Large intestine (tissue), 3 donors: ENCODE measurements at regions not wholly inside any gene's neighbourhood (a gene's known extent, or its start where the extent isn't known, plus 50 kb on each side); places are given as distances from the start of the nearest gene placed in this dataset.

Experiments used
- DNase-seq, 2 donors: peaks; one replicate each; pipeline versions ENCODE4 v3.0.0 to v3.0.0-alpha.2; 2013
- H3K27ac ChIP-seq: one replicate; pipeline ENCODE4 v1.5.1; 2013; ENCODE audit warnings: low read length
- H3K27me3 ChIP-seq: 2 replicates; pipeline ENCODE4 v1.6.1; 2013; ENCODE audit warnings: low read length; ENCODE audit not compliant: control insufficient read depth, insufficient read depth
- H3K36me3 ChIP-seq: 2 replicates; pipeline ENCODE4 v1.6.1; 2013; ENCODE audit warnings: low read length; ENCODE audit not compliant: control insufficient read depth, insufficient read depth
- H3K4me1 ChIP-seq: one replicate; pipeline ENCODE4 v1.6.1; 2013; ENCODE audit warnings: low read length; ENCODE audit not compliant: control insufficient read depth, insufficient read depth
- H3K4me3 ChIP-seq: one replicate; pipeline ENCODE4 v1.5.1; 2013; ENCODE audit warnings: low read length
- H3K9me3 ChIP-seq: one replicate; pipeline ENCODE4 v1.6.1; 2013; ENCODE audit warnings: mild to moderate bottlenecking, low read depth, low read length, moderate library complexity; ENCODE audit not compliant: control insufficient read depth
- WGBS: methylation state at CpG from one replicate; pipeline ENCODE4 v1.1.5; 2013; ENCODE audit warnings: low lambda C conversion rate; ENCODE audit not compliant: insufficient coverage; 5-methylcytosine and 5-hydroxymethylcytosine counted together

- H3K27me3 ChIP-seq = no peaks in the 10 kb centered on the region
- H3K27ac ChIP-seq = no peak overlapping the region
- no peaks in the 10 kb centered on the region for H3K36me3 ChIP-seq
- WGBS = no CpG with 5 or more reads among the region's 12 CpGs
- H3K9me3 ChIP-seq = peaks cover 5% of the 10 kb centered on the region
- no peak overlapping the region for H3K4me3 ChIP-seq
- H3K4me1 ChIP-seq = no peaks in the 10 kb centered on the region
- DNase-seq = no peak
Observed at GRCh38 chr4:35541146-35541887, 703.0 kb downstream of the ARAP2 start.

- DNase-seq = no peak
- Histone ChIP-seq H3K4me3 (no peak overlapping the region), H3K36me3 (no peaks in the 10 kb centered on the region), H3K4me1 (no peaks in the 10 kb centered on the region), H3K9me3 (peaks cover 5% of the 10 kb centered on the region), H3K27me3 (no peaks in the 10 kb centered on the region), H3K27ac (no peak overlapping the region)
- WGBS = no CpG with 5 or more reads among the region's 5 CpGs
Observed at GRCh38 chr4:35541888-35542213, 702.5 kb downstream of the ARAP2 start.

- Histone ChIP-seq H3K36me3 (no peaks in the 10 kb centered on the region), H3K4me1 (no peaks in the 10 kb centered on the region), H3K4me3 (no peak overlapping the region), H3K27ac (no peak overlapping the region), H3K9me3 (no peaks in the 10 kb centered on the region), H3K27me3 (no peaks in the 10 kb centered on the region)
- no peak for DNase-seq
- WGBS = no CpG with 5 or more reads among the region's 3 CpGs
Observed at GRCh38 chr4:35548921-35549320, 695.4 kb downstream of the ARAP2 start.

GRCh38 chr4:35556387-35556786, 687.9 kb downstream of the ARAP2 start:
- H3K4me1 ChIP-seq = no peaks in the 10 kb centered on the region

GRCh38 chr4:35559559-35560365, 684.6 kb downstream of the ARAP2 start:
- Histone ChIP-seq H3K9me3 (peaks cover 11% of the 10 kb centered on the region), H3K36me3 (no peaks in the 10 kb centered on the region), H3K27me3 (no peaks in the 10 kb centered on the region), H3K4me3 (no peak overlapping the region), H3K4me1 (no peaks in the 10 kb centered on the region), H3K27ac (no peak overlapping the region)
- WGBS = no CpG with 5 or more reads among the region's 19 CpGs
- no peak for DNase-seq

More at GRCh38 chr4:35556387-35556786, 687.9 kb downstream of the ARAP2 start:
- Histone ChIP-seq H3K4me3 (no peak overlapping the region), H3K36me3 (no peaks in the 10 kb centered on the region), H3K27ac (no peak overlapping the region), H3K27me3 (no peaks in the 10 kb centered on the region), H3K9me3 (peaks cover 11% of the 10 kb centered on the region)
- no peak for DNase-seq
- no CpG with 5 or more reads among the region's 1 CpG for WGBS

GRCh38 chr4:35562861-35563260, 681.5 kb downstream of the ARAP2 start:
- no peak for DNase-seq
- H3K4me1 ChIP-seq = no peaks in the 10 kb centered on the region
- no peak overlapping the region for H3K4me3 ChIP-seq
- H3K27ac ChIP-seq = no peak overlapping the region
- H3K27me3 ChIP-seq = no peaks in the 10 kb centered on the region
- no CpG with 5 or more reads among the region's 2 CpGs for WGBS
- H3K9me3 ChIP-seq = peaks cover 11% of the 10 kb centered on the region
- H3K36me3 ChIP-seq = no peaks in the 10 kb centered on the region

- Histone ChIP-seq H3K27me3 (no peaks in the 10 kb centered on the region), H3K9me3 (no peaks in the 10 kb centered on the region), H3K27ac (no peak overlapping the region), H3K36me3 (no peaks in the 10 kb centered on the region), H3K4me3 (no peak overlapping the region), H3K4me1 (no peaks in the 10 kb centered on the region)
- no peak for DNase-seq
- no CpG with 5 or more reads among the region's 3 CpGs for WGBS
Observed at GRCh38 chr4:35565640-35566039, 678.7 kb downstream of the ARAP2 start.

GRCh38 chr4:35591035-35591434, 653.3 kb downstream of the ARAP2 start:
- Histone ChIP-seq H3K4me1 (no peaks in the 10 kb centered on the region), H3K4me3 (no peak overlapping the region), H3K9me3 (no peaks in the 10 kb centered on the region), H3K27me3 (no peaks in the 10 kb centered on the region), H3K27ac (no peak overlapping the region), H3K36me3 (no peaks in the 10 kb centered on the region)
- no peak for DNase-seq

GRCh38 chr4:35604252-35604651, 640.1 kb downstream of the ARAP2 start:
- Histone ChIP-seq H3K4me3 (no peak overlapping the region), H3K27me3 (no peaks in the 10 kb centered on the region), H3K27ac (no peak overlapping the region), H3K36me3 (no peaks in the 10 kb centered on the region), H3K9me3 (no peaks in the 10 kb centered on the region), H3K4me1 (no peaks in the 10 kb centered on the region)
- 100% methylated on average over 1 of the region's 3 CpGs for WGBS
- no peak for DNase-seq

GRCh38 chr4:35604724-35605123, 639.6 kb downstream of the ARAP2 start:
- Histone ChIP-seq H3K4me1 (no peaks in the 10 kb centered on the region), H3K27me3 (no peaks in the 10 kb centered on the region), H3K4me3 (no peak overlapping the region), H3K36me3 (no peaks in the 10 kb centered on the region), H3K27ac (no peak overlapping the region), H3K9me3 (no peaks in the 10 kb centered on the region)
- no peak for DNase-seq
- 80% methylated on average over 1 of the region's 1 CpG for WGBS

GRCh38 chr4:35608205-35608604, 636.1 kb downstream of the ARAP2 start:
- Histone ChIP-seq H3K4me1 (no peaks in the 10 kb centered on the region), H3K4me3 (no peak overlapping the region), H3K27me3 (no peaks in the 10 kb centered on the region), H3K36me3 (no peaks in the 10 kb centered on the region), H3K9me3 (no peaks in the 10 kb centered on the region), H3K27ac (no peak overlapping the region)
- DNase-seq = no peak
